ENCODE measurements at regions not wholly inside any gene's neighbourhood (a gene's known extent, or its start where the extent isn't known, plus 50 kb on each side); places are given as distances from the start of the nearest gene placed in this dataset.

DNA sequence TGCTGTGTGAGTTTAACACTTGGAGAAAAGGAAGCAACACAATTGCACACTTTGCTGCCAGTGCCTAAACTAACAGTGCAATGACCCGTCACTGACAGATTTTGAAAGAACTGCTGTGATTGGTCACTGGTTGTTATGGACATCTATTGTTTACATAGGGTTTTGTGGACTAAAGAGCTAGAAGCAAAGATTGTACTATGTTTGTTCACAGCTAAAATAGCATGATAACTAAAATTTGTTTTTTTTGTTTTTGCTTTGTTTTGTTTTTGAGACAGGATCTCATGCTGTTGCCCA lies 112.4 kb upstream of the GOLGA8J start:
- TF ChIP-seq ZBTB1 (tag by site-specific recombination; IDR thresholded peaks at IDR 0.05) (no peak), ZNF423 (tag by site-specific recombination; IDR thresholded peaks at IDR 0.05) (no peak), ZBTB7A (tag by site-specific recombination; IDR thresholded peaks at IDR 0.05; ENCODE audit: low read depth) (no peak), ZNF777 (tag by site-specific recombination; IDR thresholded peaks at IDR 0.05; ENCODE audit: borderline replicate concordance) (no peak), PRDM1 (tag by site-specific recombination; IDR thresholded peaks at IDR 0.05) (no peak), ZNF2 (tag by site-specific recombination; IDR thresholded peaks at IDR 0.05) (no peak), ZNF366 (tag by site-specific recombination; conservative IDR thresholded peaks at IDR 0.05) (no peak)
- TF ChIP-seq, protein P1, sequence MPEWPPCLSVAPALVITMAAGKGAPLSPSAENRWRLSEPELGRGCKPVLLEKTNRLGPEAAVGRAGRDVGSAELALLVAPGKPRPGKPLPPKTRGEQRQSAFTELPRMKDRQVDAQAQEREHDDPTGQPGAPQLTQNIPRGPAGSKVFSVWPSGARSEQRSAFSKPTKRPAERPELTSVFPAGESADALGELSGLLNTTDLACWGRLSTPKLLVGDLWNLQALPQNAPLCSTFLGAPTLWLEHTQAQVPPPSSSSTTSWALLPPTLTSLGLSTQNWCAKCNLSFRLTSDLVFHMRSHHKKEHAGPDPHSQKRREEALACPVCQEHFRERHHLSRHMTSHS (tag by site-specific recombination; IDR thresholded peaks at IDR 0.05), result no peak

All from HEK293 (cell line).